HCT116 (cell line): ENCODE measurements at regions not wholly inside any gene's neighbourhood (a gene's known extent, or its start where the extent isn't known, plus 50 kb on each side); places are given as distances from the start of the nearest gene placed in this dataset.

Experiments
- ATAC-seq: fragments of 200-7000 bp; cut with Tn5 transposase; 2 replicates; pipeline ENCODE4 v1.9.1; 2020; ENCODE audit warnings: mild to moderate bottlenecking, moderate library complexity
- BruUV-seq: library from RNA; stranded (reverse); fragments of 400-500 nt; replicated peaks from 2 replicates; lab custom pipeline; 2021; lab: Mats Ljungman, UMichigan
- CTCF ChIA-PET: fragments of 300-600 bp; sonication (Branson Sonifier 250); formaldehyde crosslinking; loops from one replicate; lab custom pipeline; 2021; ENCODE audit warnings: antibody characterized with exemption; lab: Charles Lee
- POLR2A ChIA-PET: fragments of 300-600, 350-600 bp; sonication (Branson Sonifier 250); formaldehyde crosslinking; loops from one replicate; lab custom pipeline; 2021; ENCODE audit warnings: antibody characterized with exemption; lab: Charles Lee
- RAD21 ChIA-PET, 2 experiments: fragments of 300-600 bp; sonication (Branson Sonifier 250); formaldehyde crosslinking; loops; one replicate each; lab custom pipeline; 2023; ENCODE audit warnings: low total read pairs in 2 of 2; ENCODE audit not compliant: uncharacterized antibody in 2 of 2, unreplicated experiment in 2 of 2, low non-redundant PET in 1 of 2; lab: Charles Lee
- DNase-seq: peaks from one replicate; pipeline ENCODE4 v3.0.0-alpha.2; 2010; ENCODE audit warnings: low read depth, low spot score
- H2AFZ ChIP-seq: fragments of 200-600 bp; shearing (Covaris generic), sonication (generic); 2 replicates; pipeline ENCODE4 v1.6.1; 2017; ENCODE audit warnings: low read depth, mixed run types, mixed read lengths, antibody characterized with exemption, low read length; ENCODE audit not compliant: poor library complexity, severe bottlenecking
- H3K27ac ChIP-seq: 2 replicates; pipeline ENCODE4 v1.5.1; 2012; ENCODE audit warnings: low read depth, low read length
- H3K27me3 ChIP-seq: fragments of 200-600 bp; sonication (generic); 2 replicates; pipeline ENCODE4 v1.6.1; 2016; ENCODE audit warnings: mixed run types, low read length, mixed read lengths; ENCODE audit not compliant: insufficient read depth
- H3K36me3 ChIP-seq, 2 experiments: fragments of 200-500 bp in 1 of 2; fragments of 200-600 bp in 1 of 2; sonication (Bioruptor generic) in 1 of 2; sonication (generic) in 1 of 2; 2 replicates each; pipeline versions ENCODE4 v1.5.1 to v1.6.1; 2014 to 2016; ENCODE audit warnings: low read length in 2 of 2, inconsistent platforms in 1 of 2, mixed read lengths in 1 of 2, mixed run types in 1 of 2; ENCODE audit not compliant: insufficient read depth in 2 of 2, control insufficient read depth in 1 of 2
- H3K4me1 ChIP-seq, 2 experiments: fragments of 200-600 bp in 1 of 2; sonication (generic) in 1 of 2; 2 replicates each; pipeline versions ENCODE4 v1.5.1 to v1.6.1; 2012 to 2017; ENCODE audit warnings: low read length in 2 of 2, inconsistent platforms in 1 of 2, mild to moderate bottlenecking in 1 of 2, mixed read lengths in 1 of 2, mixed run types in 1 of 2, moderate library complexity in 1 of 2; ENCODE audit not compliant: insufficient read depth in 2 of 2, control insufficient read depth in 1 of 2
- H3K4me2 ChIP-seq: fragments of 200-600 bp; sonication (generic); 2 replicates; pipeline ENCODE4 v1.6.1; 2017; ENCODE audit warnings: mixed run types, low read length, mixed read lengths
- H3K4me3 ChIP-seq, 2 experiments: fragments of 200-600 bp in 1 of 2; sonication (generic) in 1 of 2; replicated peaks in 1 of 2; 2 replicates each; pipeline ENCODE4 v1.5.1; 2011 to 2016; ENCODE audit warnings: low read length in 2 of 2, control low read depth in 1 of 2, low read depth in 1 of 2, mild to moderate bottlenecking in 1 of 2, mixed read lengths in 1 of 2, mixed run types in 1 of 2
- H3K79me2 ChIP-seq: fragments of 200-600 bp; sonication (generic); 2 replicates; pipeline ENCODE4 v1.6.1; 2017; ENCODE audit warnings: mild to moderate bottlenecking, mixed run types, low read length, moderate library complexity, mixed read lengths; ENCODE audit not compliant: insufficient read depth
- H3K9ac ChIP-seq: fragments of 200-600 bp; sonication (generic); 2 replicates; pipeline ENCODE4 v1.6.1; 2016; ENCODE audit warnings: low read length, mixed read lengths
- H3K9me2 ChIP-seq: fragments of 200-600 bp; sonication (generic), shearing (Covaris generic); 2 replicates; pipeline ENCODE4 v1.6.1; 2017; ENCODE audit warnings: mixed run types, mild to moderate bottlenecking, moderate library complexity; ENCODE audit not compliant: insufficient read depth
- H3K9me3 ChIP-seq, 2 experiments: fragments of 200-500 bp in 1 of 2; fragments of 200-600 bp in 1 of 2; sonication (Bioruptor generic) in 1 of 2; sonication (generic) in 1 of 2; 2 replicates each; pipeline ENCODE4 v1.6.1; 2014 to 2017; ENCODE audit warnings: low read length in 2 of 2, mixed read lengths in 2 of 2, inconsistent platforms in 1 of 2, low read depth in 1 of 2, mild to moderate bottlenecking in 1 of 2, mixed run types in 1 of 2, moderate library complexity in 1 of 2; ENCODE audit not compliant: control insufficient read depth in 1 of 2, insufficient read depth in 1 of 2
- H4K20me1 ChIP-seq: fragments of 200-600 bp; sonication (generic), shearing (Covaris generic); 2 replicates; pipeline ENCODE4 v1.6.1; 2017; ENCODE audit warnings: mixed run types, mild to moderate bottlenecking, moderate library complexity; ENCODE audit not compliant: insufficient read depth
- EGR1 ChIP-seq: IDR thresholded peaks from 2 replicates; pipeline ENCODE4 v1.6.1; 2012; ENCODE audit warnings: low read depth
- EZH2 ChIP-seq: fragments of 200-600 bp; sonication (generic); IDR thresholded peaks from 2 replicates; pipeline ENCODE4 v1.6.1; 2017; ENCODE audit warnings: antibody characterized with exemption, mixed run types
- FOSL1 ChIP-seq: IDR thresholded peaks from 2 replicates; pipeline ENCODE4 v1.6.1; 2012; ENCODE audit warnings: low read depth
- REST ChIP-seq: IDR thresholded peaks from 2 replicates; pipeline ENCODE4 v1.6.1; 2012; ENCODE audit warnings: low read depth
- SIN3A ChIP-seq: IDR thresholded peaks from 2 replicates; pipeline ENCODE4 v1.6.1; 2012; ENCODE audit warnings: low read depth
- SP1 ChIP-seq: IDR thresholded peaks from 2 replicates; pipeline ENCODE4 v1.6.1; 2012; ENCODE audit warnings: low read depth
- TCF7L2 ChIP-seq: IDR thresholded peaks from 2 replicates; pipeline ENCODE4 v1.7.0; 2011; ENCODE audit warnings: borderline replicate concordance, inconsistent platforms; ENCODE audit not compliant: insufficient read depth, insufficient read length; ENCODE audit errors: extremely low read depth
- ZNF274 ChIP-seq: fragments of 200-500 bp; sonication (Bioruptor generic); IDR thresholded peaks from 2 replicates; pipeline ENCODE4 v1.6.1; 2014; ENCODE audit warnings: mild to moderate bottlenecking, low read depth, low read length, inconsistent platforms
- intact Hi-C: fragments of 100-400 bp; cut with micrococcal nuclease; formaldehyde crosslinking; loops from 2 replicates; pipeline ENCODE4 v1.10.0; 2022

- H3K9ac ChIP-seq = no peak overlapping the region
- BruUV-seq = no TSS peak
- no peak overlapping the region for H2AFZ ChIP-seq
- no peaks in the 10 kb centered on the region for H4K20me1 ChIP-seq
- no peaks in the 10 kb centered on the region for H3K79me2 ChIP-seq
- H3K9me2 ChIP-seq = no peaks in the 10 kb centered on the region
- POLR2A ChIA-PET = no interaction called here
- H3K36me3 ChIP-seq = no peaks in the 10 kb centered on the region
- no peak overlapping the region for H3K4me3 ChIP-seq
- no peak for DNase-seq
- no peak overlapping the region for H3K4me2 ChIP-seq
- RAD21 ChIA-PET = no interaction called here
- intact Hi-C loops = no loop called here
- TF ChIP-seq SP1 (no peak), EZH2 (no peak), TCF7L2 (no peak), REST (no peak), SIN3A (no peak), FOSL1 (no peak), EGR1 (no peak), ZNF274 (no peak)
- TF ChIP-seq, all 23 proteins: peak for 0
- Histone ChIP-seq H3K27ac (no peak overlapping the region), H3K27me3 (no peaks in the 10 kb centered on the region), H3K4me1 (no peaks in the 10 kb centered on the region), H3K9me3 (peaks cover 3 to 17% of the 10 kb centered on the region in 2 experiments; a peak in 2 of 4 replicates)
- CTCF ChIA-PET = no interaction called here
- no peak for ATAC-seq
Observed at GRCh38 chr1:104745875-104746274, 996.2 kb downstream of the AMY1C start.
